ENCODE measurements at regions not wholly inside any gene's neighbourhood (a gene's known extent, or its start where the extent isn't known, plus 50 kb on each side); places are given as distances from the start of the nearest gene placed in this dataset.

DNA sequence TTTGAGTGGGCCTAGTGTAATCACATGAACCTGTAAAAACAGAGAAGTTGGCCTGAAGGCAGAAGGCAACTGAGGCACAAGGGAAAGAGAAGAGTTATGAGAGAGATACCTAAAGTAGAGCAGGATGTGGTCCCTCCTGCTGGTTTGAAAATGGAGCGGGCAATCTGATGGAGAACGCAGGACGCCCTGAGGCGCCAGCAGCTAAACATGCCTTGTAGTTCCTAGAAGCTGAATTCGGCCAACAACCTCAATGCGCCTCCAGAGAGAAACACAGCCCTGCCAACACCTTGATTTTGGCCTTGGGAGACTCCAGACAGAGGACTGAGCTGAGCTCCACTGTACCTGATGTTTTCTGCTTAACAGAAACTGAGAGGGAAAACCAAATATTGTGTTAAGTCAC, 469.9 kb downstream of the SOCS6 start:
- WGBS (ENCODE audit: missing lambda C conversion rate), result 35% methylated on average over 6 of the region's 6 CpGs
- FAIRE-seq, result no peak

GRCh38 chr18:70754486-70754885, 465.6 kb downstream of the SOCS6 start:
- H3K27ac ChIP-seq, result no peak overlapping the region
- no peak overlapping the region for H3K4me2 ChIP-seq
- WGBS (ENCODE audit: missing lambda C conversion rate), result 0% methylated on average over 1 of the region's 1 CpG
- POLR2A ChIA-PET, result no interaction called here
- CTCF ChIA-PET, result no interaction called here
- DNase-seq (ENCODE audit: low read depth in 1 of 2, low spot score in 1 of 2), result no peak
- FAIRE-seq, result no peak
- no peaks in the 10 kb centered on the region for H3K9me3 ChIP-seq
- no peaks in the 10 kb centered on the region for H3K4me1 ChIP-seq
- TF ChIP-seq REST (IDR thresholded peaks at IDR 0.05), result no peak
- no peak for TF ChIP-seq SREBF2 (IDR thresholded peaks at IDR 0.05)
- TF ChIP-seq RNF2 (IDR thresholded peaks at IDR 0.05; ENCODE audit: borderline replicate concordance, low read depth), result no peak
- no peak for TF ChIP-seq NFE2L2 (conservative IDR thresholded peaks at IDR 0.05; ENCODE audit: low read length)
- no peak for TF ChIP-seq EP300 (IDR thresholded peaks at IDR 0.05)
- no peak for TF ChIP-seq NR3C1 (IDR thresholded peaks at IDR 0.05)
- no peak for TF ChIP-seq KDM1A (IDR thresholded peaks at IDR 0.05; ENCODE audit: low read depth)
- no peak for TF ChIP-seq CHD2 (IDR thresholded peaks at IDR 0.05; ENCODE audit: low read length, partially characterized antibody)
- no peak for TF ChIP-seq CBX2 (IDR thresholded peaks at IDR 0.05; ENCODE audit: borderline replicate concordance, low read depth)
- TF ChIP-seq FOSB (CRISPR knock-in tag; IDR thresholded peaks at IDR 0.05), result no peak
- TF ChIP-seq RCOR1 (IDR thresholded peaks at IDR 0.05; ENCODE audit: low read depth, low read length), result no peak
- TF ChIP-seq BCL3 (IDR thresholded peaks at IDR 0.05), result no peak
- TF ChIP-seq CBX8 (IDR thresholded peaks at IDR 0.05), result no peak
- TF ChIP-seq ZC3H11A (IDR thresholded peaks at IDR 0.05), result no peak
- TF ChIP-seq HDAC2 (IDR thresholded peaks at IDR 0.05), result no peak
- no peak overlapping the region for H3K4me3 ChIP-seq
- no peak for ATAC-seq

More for the DNA sequence above, 469.9 kb downstream of the SOCS6 start:
- no peak overlapping the region for H3K4me2 ChIP-seq
- H3K27ac ChIP-seq, result no peak overlapping the region
- ChIA-PET CTCF (no interaction called here), POLR2A (no interaction called here)
- no peaks in the 10 kb centered on the region for H3K4me1 ChIP-seq
- ATAC-seq (no peak), DNase-seq (ENCODE audit: low read depth in 1 of 2, low spot score in 1 of 2) (no peak)
- H3K9me3 ChIP-seq, result no peaks in the 10 kb centered on the region
- H3K4me3 ChIP-seq, result no peak overlapping the region
- TF ChIP-seq FOSB (CRISPR knock-in tag; IDR thresholded peaks at IDR 0.05), result no peak

DNA sequence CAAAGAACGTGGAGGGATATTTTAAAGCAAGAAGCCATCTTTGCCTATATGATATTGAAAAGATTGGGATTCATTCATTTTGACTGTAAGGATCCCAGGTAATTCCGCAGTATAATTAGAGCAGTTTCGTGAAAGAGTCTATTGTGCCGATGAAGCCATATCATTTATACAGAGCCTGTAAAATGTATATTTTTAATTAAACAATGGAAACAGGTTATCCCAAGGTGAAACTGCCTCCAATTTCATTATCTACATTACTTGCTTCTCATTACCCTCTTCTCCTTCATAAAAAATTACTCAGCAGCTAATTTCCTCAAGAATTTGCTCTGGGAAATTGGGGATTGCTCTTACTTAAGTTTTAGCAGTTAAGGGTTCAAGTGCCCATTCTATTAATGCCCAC, 444.1 kb downstream of the SOCS6 start:
- no peak overlapping the region for H3K4me2 ChIP-seq
- H3K9me3 ChIP-seq, result no peaks in the 10 kb centered on the region
- no peaks in the 10 kb centered on the region for H3K4me1 ChIP-seq
- TF ChIP-seq CBX2 (IDR thresholded peaks at IDR 0.05; ENCODE audit: borderline replicate concordance, low read depth) (no peak), MAZ (IDR thresholded peaks at IDR 0.05; ENCODE audit: borderline replicate concordance, low read depth, low read length) (no peak), RARB (CRISPR knock-in tag; IDR thresholded peaks at IDR 0.05) (no peak), POLR2A (IDR thresholded peaks at IDR 0.05; ENCODE audit: low read length) (no peak), JUNB (IDR thresholded peaks at IDR 0.05) (no peak)
- POLR2A ChIA-PET, result no interaction called here
- CTCF ChIA-PET, result no interaction called here
- no peak for FAIRE-seq
- no peak for ATAC-seq
- H3K4me3 ChIP-seq, result no peak overlapping the region
- no peak overlapping the region for H3K27ac ChIP-seq
- 33% methylated on average over 4 of the region's 4 CpGs for WGBS (ENCODE audit: missing lambda C conversion rate)
- no peak for DNase-seq (ENCODE audit: low read depth in 1 of 2, low spot score in 1 of 2)

- no peak overlapping the region for H3K4me2 ChIP-seq
Observed at GRCh38 chr18:70732188-70732587, 443.3 kb downstream of the SOCS6 start.

More at GRCh38 chr18:70732188-70732587, 443.3 kb downstream of the SOCS6 start:
- ChIA-PET CTCF (no interaction called here), POLR2A (no interaction called here)
- Histone ChIP-seq H3K4me3 (no peak overlapping the region), H3K27ac (no peak overlapping the region), H3K4me1 (no peaks in the 10 kb centered on the region), H3K9me3 (no peaks in the 10 kb centered on the region)
- ATAC-seq (no peak), DNase-seq (ENCODE audit: low read depth in 1 of 2, low spot score in 1 of 2) (no peak), FAIRE-seq (no peak)
- no peak for TF ChIP-seq EHMT2 (IDR thresholded peaks at IDR 0.05; ENCODE audit: low read depth)
- no peak for TF ChIP-seq KDM5A (IDR thresholded peaks at IDR 0.05)
- TF ChIP-seq JUNB (IDR thresholded peaks at IDR 0.05), result no peak
- TF ChIP-seq JUN (IDR thresholded peaks at IDR 0.05), result no peak
- TF ChIP-seq RCOR1 (IDR thresholded peaks at IDR 0.05; ENCODE audit: low read depth, low read length), result no peak
- TF ChIP-seq, protein P1, sequence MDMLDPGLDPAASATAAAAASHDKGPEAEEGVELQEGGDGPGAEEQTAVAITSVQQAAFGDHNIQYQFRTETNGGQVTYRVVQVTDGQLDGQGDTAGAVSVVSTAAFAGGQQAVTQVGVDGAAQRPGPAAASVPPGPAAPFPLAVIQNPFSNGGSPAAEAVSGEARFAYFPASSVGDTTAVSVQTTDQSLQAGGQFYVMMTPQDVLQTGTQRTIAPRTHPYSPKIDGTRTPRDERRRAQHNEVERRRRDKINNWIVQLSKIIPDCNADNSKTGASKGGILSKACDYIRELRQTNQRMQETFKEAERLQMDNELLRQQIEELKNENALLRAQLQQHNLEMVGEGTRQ (IDR thresholded peaks at IDR 0.05), result no peak
- WGBS (ENCODE audit: missing lambda C conversion rate), result 14% methylated on average over 8 of the region's 8 CpGs
